GM12865 (cell line): ENCODE measurements at regions not wholly inside any gene's neighbourhood (a gene's known extent, or its start where the extent isn't known, plus 50 kb on each side); places are given as distances from the start of the nearest gene placed in this dataset.
"Not testable (repeated sequence)": the region's sequence is repeated elsewhere in the genome, so short reads cannot be mapped to it uniquely, and the experiment has no call there.

Experiments used
- DNase-seq: peaks from one replicate; pipeline ENCODE4 v3.0.0; 2010; ENCODE audit warnings: low read depth
- H3K4me3 ChIP-seq: 2 replicates; pipeline ENCODE4 v1.5.1; 2011; ENCODE audit warnings: mild to moderate bottlenecking, low read depth, low read length, control low read depth
- TF ChIP-seq, protein P1 (sequence below): IDR thresholded peaks from 2 replicates; pipeline ENCODE4 v1.5.1; 2011; ENCODE audit warnings: low read length, control low read depth, low read depth, inconsistent platforms; ENCODE audit not compliant: insufficient read depth; ENCODE audit errors: missing control alignments

GRCh38 chr4:187666697-187667494 lies 328.7 kb upstream of the ZFP42 start:
- no peak overlapping the region for H3K4me3 ChIP-seq
- no peak for DNase-seq
- TF ChIP-seq, protein P1, sequence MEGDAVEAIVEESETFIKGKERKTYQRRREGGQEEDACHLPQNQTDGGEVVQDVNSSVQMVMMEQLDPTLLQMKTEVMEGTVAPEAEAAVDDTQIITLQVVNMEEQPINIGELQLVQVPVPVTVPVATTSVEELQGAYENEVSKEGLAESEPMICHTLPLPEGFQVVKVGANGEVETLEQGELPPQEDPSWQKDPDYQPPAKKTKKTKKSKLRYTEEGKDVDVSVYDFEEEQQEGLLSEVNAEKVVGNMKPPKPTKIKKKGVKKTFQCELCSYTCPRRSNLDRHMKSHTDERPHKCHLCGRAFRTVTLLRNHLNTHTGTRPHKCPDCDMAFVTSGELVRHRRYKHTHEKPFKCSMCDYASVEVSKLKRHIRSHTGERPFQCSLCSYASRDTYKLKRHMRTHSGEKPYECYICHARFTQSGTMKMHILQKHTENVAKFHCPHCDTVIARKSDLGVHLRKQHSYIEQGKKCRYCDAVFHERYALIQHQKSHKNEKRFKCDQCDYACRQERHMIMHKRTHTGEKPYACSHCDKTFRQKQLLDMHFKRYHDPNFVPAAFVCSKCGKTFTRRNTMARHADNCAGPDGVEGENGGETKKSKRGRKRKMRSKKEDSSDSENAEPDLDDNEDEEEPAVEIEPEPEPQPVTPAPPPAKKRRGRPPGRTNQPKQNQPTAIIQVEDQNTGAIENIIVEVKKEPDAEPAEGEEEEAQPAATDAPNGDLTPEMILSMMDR, result no peak

DNA sequence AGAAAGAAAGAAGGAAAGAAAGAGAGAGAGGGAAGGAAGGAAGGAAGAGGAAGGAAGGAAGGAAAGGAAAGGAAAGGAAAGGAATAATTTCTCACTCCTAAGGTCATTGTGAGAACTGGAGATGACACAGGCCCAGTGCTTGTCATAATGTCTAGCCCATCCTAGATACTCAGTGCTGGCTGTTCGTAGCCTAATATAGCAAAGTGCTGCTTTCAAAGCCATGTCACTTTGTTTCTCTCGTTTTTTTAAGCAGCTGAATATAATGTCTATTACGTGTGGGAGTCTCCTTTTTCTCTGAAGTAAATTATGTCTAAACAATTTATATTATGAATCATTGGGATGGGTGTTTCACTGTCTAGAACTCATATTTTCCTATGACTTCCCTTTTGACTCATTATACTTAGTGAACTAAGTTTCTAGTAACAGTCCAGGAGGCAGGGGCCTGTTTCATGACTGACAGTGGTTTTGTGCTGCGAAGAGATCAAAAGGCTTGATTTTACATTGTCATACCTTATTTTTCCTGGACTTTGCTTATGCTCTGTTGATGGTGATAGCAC lies 327.0 kb upstream of the ZFP42 start:
- TF ChIP-seq, protein P1, result no peak
- H3K4me3 ChIP-seq, result no peak overlapping the region
- no peak for DNase-seq

GRCh38 chr4:187671521-187671920 lies 324.1 kb upstream of the ZFP42 start:
- not testable (repeated sequence) for DNase-seq, H3K4me3 ChIP-seq

DNA sequence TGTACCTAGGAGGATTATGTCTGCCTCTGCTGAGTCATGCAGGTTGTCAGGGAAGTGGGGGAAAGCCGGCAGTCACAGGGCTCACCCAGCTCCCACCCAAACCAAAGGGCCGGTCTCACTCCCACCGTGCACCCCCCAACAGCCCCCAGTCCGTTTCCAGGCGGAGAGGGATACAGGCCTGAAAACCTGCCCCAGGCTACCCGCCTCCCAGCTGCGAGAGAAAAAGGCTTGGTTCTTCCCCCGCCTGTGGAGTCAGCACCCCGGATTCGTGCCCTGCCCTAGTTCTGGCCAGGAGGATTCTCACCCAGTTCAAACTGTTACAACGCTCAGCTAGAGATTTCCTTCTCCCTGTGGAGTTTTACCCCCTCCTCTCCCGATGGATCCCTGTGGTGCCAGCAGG lies 323.6 kb upstream of the ZFP42 start:
- not testable (repeated sequence) for DNase-seq, H3K4me3 ChIP-seq

GRCh38 chr4:187672526-187672925 lies 323.0 kb upstream of the ZFP42 start:
- not testable (repeated sequence) for DNase-seq, H3K4me3 ChIP-seq

DNA sequence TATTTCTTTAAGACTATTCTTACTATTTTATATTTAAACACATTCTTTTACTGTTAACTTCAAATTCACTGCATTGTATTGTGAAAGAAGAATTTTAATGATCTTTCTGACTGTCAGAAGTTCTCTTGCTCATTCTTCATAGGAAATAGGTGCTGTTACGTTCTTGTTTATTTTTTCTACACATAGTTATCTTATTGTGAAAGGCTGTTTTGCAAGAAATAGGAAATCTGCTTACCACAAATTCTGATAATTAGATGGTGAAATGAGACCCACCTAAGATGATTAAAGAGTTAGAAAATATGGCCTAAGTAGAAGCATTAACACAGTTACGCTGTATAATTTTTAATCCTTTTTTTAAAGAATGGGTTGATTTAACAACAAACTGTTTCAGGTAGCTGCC lies 316.1 kb upstream of the ZFP42 start:
- no peak overlapping the region for H3K4me3 ChIP-seq
- DNase-seq, result no peak
- TF ChIP-seq, protein P1, result no peak

DNA sequence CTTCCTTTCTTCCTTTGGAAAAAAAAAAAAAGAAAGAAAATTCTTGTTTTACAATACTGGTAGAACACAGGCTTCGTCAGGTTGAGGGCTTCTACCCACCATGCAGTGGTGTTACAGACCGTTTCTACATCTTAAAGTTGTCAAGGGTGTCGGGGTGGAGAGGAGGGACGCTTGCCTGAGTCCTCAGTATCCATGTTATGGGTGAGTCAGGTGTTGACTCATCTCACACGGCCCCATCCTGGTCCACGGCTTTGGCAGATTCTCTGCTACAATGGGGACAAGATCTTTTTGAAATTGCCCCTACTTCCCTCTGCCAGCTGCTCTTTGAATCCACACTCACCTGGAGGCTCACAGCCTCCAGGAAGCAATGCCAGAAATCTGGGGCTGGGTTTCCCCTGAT lies 310.3 kb upstream of the ZFP42 start:
- H3K4me3 ChIP-seq, result no peak overlapping the region
- TF ChIP-seq, protein P1, result no peak
- no peak for DNase-seq

DNA sequence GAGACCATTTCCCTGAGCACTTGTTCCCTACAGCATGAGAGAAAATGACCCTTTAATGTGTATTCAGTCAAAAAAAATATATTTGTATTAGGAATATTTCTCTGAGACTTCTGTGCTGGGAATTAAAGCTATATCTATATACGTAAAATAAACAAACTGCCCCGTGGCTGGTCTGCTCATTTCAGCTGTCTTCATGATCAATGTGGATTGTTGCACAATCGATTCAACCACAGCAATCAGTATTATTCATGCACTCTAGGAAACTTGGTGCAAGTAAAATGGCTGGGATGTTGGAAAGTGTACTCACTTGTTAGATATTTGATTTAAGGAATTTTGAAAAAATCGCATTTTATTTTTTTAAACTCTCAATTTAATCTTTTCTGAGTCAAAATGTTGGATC lies 307.9 kb upstream of the ZFP42 start:
- no peak for DNase-seq
- TF ChIP-seq, protein P1, result no peak
- no peak overlapping the region for H3K4me3 ChIP-seq
